Fibroblast of pulmonary artery (primary cell): ENCODE measurements at regions not wholly inside any gene's neighbourhood (a gene's known extent, or its start where the extent isn't known, plus 50 kb on each side); places are given as distances from the start of the nearest gene placed in this dataset.
"Not testable (repeated sequence)": the region's sequence is repeated elsewhere in the genome, so short reads cannot be mapped to it uniquely, and the experiment has no call there.

Source experiments
- DNase-seq: peaks from one replicate; pipeline ENCODE4 v3.0.0-alpha.2; 2010; ENCODE audit warnings: low read depth
- H3K4me3 ChIP-seq: replicated peaks from 2 replicates; pipeline ENCODE4 v1.5.1; 2011; ENCODE audit warnings: low read depth, mild to moderate bottlenecking, control low read depth, low read length, moderate library complexity
- CTCF ChIP-seq: IDR thresholded peaks from 2 replicates; pipeline ENCODE4 v1.5.1; 2011; ENCODE audit warnings: mild to moderate bottlenecking, control low read depth, low read length, inconsistent platforms; ENCODE audit errors: missing control alignments

- no peak for DNase-seq
- H3K4me3 ChIP-seq, result no peak overlapping the region
- TF ChIP-seq CTCF, result no peak
These were observed 142.6 kb downstream of the RTP5 start for GRCh38 chr2:242011991-242012764.

- no peak for DNase-seq
- no peak overlapping the region for H3K4me3 ChIP-seq
- TF ChIP-seq CTCF, result no peak
These were observed 143.6 kb downstream of the RTP5 start for GRCh38 chr2:242012956-242013764.

- DNase-seq, result no peak
- no peak for TF ChIP-seq CTCF
- no peak overlapping the region for H3K4me3 ChIP-seq
These were observed 144.2 kb downstream of the RTP5 start for GRCh38 chr2:242013771-242014170.

GRCh38 chr2:242015108-242016065 is 145.9 kb downstream of the RTP5 start:
- no peak for TF ChIP-seq CTCF

GRCh38 chr2:242017086-242017485 is 147.6 kb downstream of the RTP5 start:
- no peak for DNase-seq
- H3K4me3 ChIP-seq, result no peak overlapping the region
- no peak for TF ChIP-seq CTCF

More at GRCh38 chr2:242015108-242016065, 145.9 kb downstream of the RTP5 start:
- no peak for DNase-seq
- no peak overlapping the region for H3K4me3 ChIP-seq

GRCh38 chr2:242018416-242018815 is 148.9 kb downstream of the RTP5 start:
- H3K4me3 ChIP-seq, DNase-seq: not testable (repeated sequence)
